Astrocyte (in vitro differentiated cells and primary cell): ENCODE measurements at regions not wholly inside any gene's neighbourhood (a gene's known extent, or its start where the extent isn't known, plus 50 kb on each side); places are given as distances from the start of the nearest gene placed in this dataset.
"Not testable (repeated sequence)": the region's sequence is repeated elsewhere in the genome, so short reads cannot be mapped to it uniquely, and the experiment has no call there.

ENCODE experiments used
- DNase-seq: peaks from one replicate; pipeline ENCODE4 v3.0.0-alpha.2; 2010; ENCODE audit warnings: low read depth
- FAIRE-seq: peaks from 2 replicates; lab custom pipeline; 2011; peaks lifted over from hg19 to GRCh38; lab: Jason Lieb, UNC
- H2AFZ ChIP-seq: 2 replicates; pipeline ENCODE4 v1.6.0; 2012; ENCODE audit warnings: low read depth, low read length, inconsistent platforms
- H3K27ac ChIP-seq: 2 replicates; pipeline ENCODE4 v1.5.1; 2011; ENCODE audit warnings: low read depth, low read length, inconsistent platforms
- H3K27me3 ChIP-seq: 2 replicates; pipeline ENCODE4 v1.6.0; 2011; ENCODE audit warnings: low read length, inconsistent platforms; ENCODE audit not compliant: insufficient read depth
- H3K36me3 ChIP-seq: 2 replicates; pipeline ENCODE4 v1.5.1; 2011; ENCODE audit warnings: low read length, inconsistent platforms; ENCODE audit not compliant: insufficient read depth
- H3K4me1 ChIP-seq: 2 replicates; pipeline ENCODE4 v1.5.1; 2011; ENCODE audit warnings: low read length, inconsistent platforms; ENCODE audit not compliant: insufficient read depth
- H3K4me2 ChIP-seq: 2 replicates; pipeline ENCODE4 v1.6.0; 2012; ENCODE audit warnings: low read length, inconsistent platforms
- H3K4me3 ChIP-seq: 2 replicates; pipeline ENCODE4 v1.5.1; 2011; ENCODE audit warnings: low read depth, mild to moderate bottlenecking, low read length, inconsistent platforms; ENCODE audit not compliant: insufficient read depth
- H3K79me2 ChIP-seq: 2 replicates; pipeline ENCODE4 v1.6.0; 2012; ENCODE audit warnings: mild to moderate bottlenecking, low read length, inconsistent platforms; ENCODE audit not compliant: insufficient read depth
- H3K9ac ChIP-seq: 2 replicates; pipeline ENCODE4 v1.6.0; 2012; ENCODE audit warnings: mild to moderate bottlenecking, low read length, inconsistent platforms
- H3K9me3 ChIP-seq: 2 replicates; pipeline ENCODE4 v1.5.1; 2012; ENCODE audit warnings: low read depth, mild to moderate bottlenecking, low read length, inconsistent platforms; ENCODE audit not compliant: insufficient read depth
- H4K20me1 ChIP-seq: 2 replicates; pipeline ENCODE4 v1.6.0; 2012; ENCODE audit warnings: low read length, inconsistent platforms; ENCODE audit not compliant: insufficient read depth
- H3K27ac Mint-ChIP-seq: one replicate; pipeline ENCODE4 v1.8.0; 2021; ENCODE audit warnings: mild to moderate bottlenecking, mixed read lengths; ENCODE audit not compliant: unreplicated experiment
- H3K27me3 Mint-ChIP-seq: one replicate; pipeline ENCODE4 v1.8.0; 2021; ENCODE audit warnings: low read depth, mixed read lengths; ENCODE audit not compliant: unreplicated experiment
- H3K36me3 Mint-ChIP-seq: one replicate; pipeline ENCODE4 v1.8.0; 2021; ENCODE audit warnings: low read depth, mixed read lengths; ENCODE audit not compliant: unreplicated experiment
- H3K4me1 Mint-ChIP-seq: one replicate; pipeline ENCODE4 v1.8.0; 2021; ENCODE audit warnings: low read depth, mixed read lengths; ENCODE audit not compliant: unreplicated experiment
- H3K4me3 Mint-ChIP-seq: one replicate; pipeline ENCODE4 v1.8.0; 2021; ENCODE audit warnings: mild to moderate bottlenecking, moderate library complexity, mixed read lengths; ENCODE audit not compliant: unreplicated experiment
- H3K9me3 Mint-ChIP-seq: one replicate; pipeline ENCODE4 v1.8.0; 2021; ENCODE audit warnings: mild to moderate bottlenecking, mixed read lengths; ENCODE audit not compliant: unreplicated experiment
- CTCF ChIP-seq: IDR thresholded peaks from 2 replicates; pipeline ENCODE4 v1.5.1; 2011; ENCODE audit warnings: low read depth, mild to moderate bottlenecking, inconsistent platforms, low read length, moderate library complexity; ENCODE audit not compliant: insufficient read depth
- EZH2 ChIP-seq: IDR thresholded peaks from 2 replicates; pipeline ENCODE4 v1.6.1; 2012; ENCODE audit warnings: mild to moderate bottlenecking, low read length, inconsistent platforms; ENCODE audit not compliant: insufficient read depth

GRCh38 chr3:116517308-116517707 lies 72.0 kb upstream of the LSAMP start:
- Histone ChIP-seq H3K36me3 (no peaks in the 10 kb centered on the region), H3K27me3 (no peaks in the 10 kb centered on the region), H3K27ac (no peak overlapping the region), H3K9ac (no peak overlapping the region), H4K20me1 (no peaks in the 10 kb centered on the region), H3K4me3 (no peak overlapping the region), H3K4me2 (no peak overlapping the region), H3K4me1 (no peaks in the 10 kb centered on the region), H3K9me3 (no peaks in the 10 kb centered on the region), H3K79me2 (no peaks in the 10 kb centered on the region), H2AFZ (no peak overlapping the region)
- FAIRE-seq, result no peak
- DNase-seq, result peak; percentile 2
- TF ChIP-seq CTCF (peak; percentile 37), EZH2 (no peak)
- no peak overlapping the region for H3K27ac Mint-ChIP-seq
- H3K9me3 Mint-ChIP-seq, result no peaks in the 10 kb centered on the region
- no peaks in the 10 kb centered on the region for H3K27me3 Mint-ChIP-seq
- H3K4me1 Mint-ChIP-seq, result no peaks in the 10 kb centered on the region
- no peak overlapping the region for H3K4me3 Mint-ChIP-seq
- no peaks in the 10 kb centered on the region for H3K36me3 Mint-ChIP-seq

- not testable (repeated sequence) for H3K9me3 Mint-ChIP-seq, H3K36me3 Mint-ChIP-seq, H4K20me1 ChIP-seq, H3K27ac ChIP-seq, H3K4me3 ChIP-seq, H3K9ac ChIP-seq, H3K79me2 ChIP-seq, H3K36me3 ChIP-seq, FAIRE-seq, H3K27ac Mint-ChIP-seq, H2AFZ ChIP-seq, H3K4me1 Mint-ChIP-seq, DNase-seq, H3K4me1 ChIP-seq, H3K27me3 ChIP-seq, H3K9me3 ChIP-seq, H3K4me2 ChIP-seq, H3K4me3 Mint-ChIP-seq, H3K27me3 Mint-ChIP-seq
These were observed 73.8 kb upstream of the LSAMP start for GRCh38 chr3:116519101-116519500.

- H3K36me3 ChIP-seq, H3K4me3 Mint-ChIP-seq, H3K27me3 Mint-ChIP-seq, H3K9me3 Mint-ChIP-seq, H4K20me1 ChIP-seq, H3K9me3 ChIP-seq, DNase-seq, H3K4me3 ChIP-seq, H3K36me3 Mint-ChIP-seq, H3K4me1 Mint-ChIP-seq, H3K27me3 ChIP-seq, H2AFZ ChIP-seq, H3K4me2 ChIP-seq, H3K27ac Mint-ChIP-seq, H3K4me1 ChIP-seq, H3K9ac ChIP-seq, FAIRE-seq, H3K27ac ChIP-seq, H3K79me2 ChIP-seq: not testable (repeated sequence)
These were observed 74.5 kb upstream of the LSAMP start for GRCh38 chr3:116519823-116520222.
